Upper lobe of left lung (tissue), 6 donors: ENCODE measurements at regions not wholly inside any gene's neighbourhood (a gene's known extent, or its start where the extent isn't known, plus 50 kb on each side); places are given as distances from the start of the nearest gene placed in this dataset.

ENCODE experiments used
- ATAC-seq, 2 donors: fragments of 200-7000 bp; cut with Tn5 transposase; one replicate each; pipeline ENCODE4 v1.9.1; 2022; ENCODE audit warnings: mild to moderate bottlenecking in 2 of 2, moderate library complexity in 2 of 2; ENCODE audit not compliant: low FRiP score in 2 of 2
- DNase-seq, 2 donors: peaks; one replicate each; pipeline ENCODE4 v3.0.0-alpha.2; 2019 to 2020
- H3K27ac ChIP-seq, 4 donors: fragments of 200-600 bp; sonication (generic); one replicate each; pipeline ENCODE4 v1.5.1; 2016 to 2019
- H3K27me3 ChIP-seq, 4 donors: fragments of 200-600 bp; sonication (generic); one replicate each; pipeline ENCODE4 v1.5.1; 2017 to 2019
- H3K36me3 ChIP-seq, 4 donors: fragments of 200-600 bp; sonication (generic); one replicate each; pipeline ENCODE4 v1.5.1; 2016 to 2019
- H3K4me1 ChIP-seq, 4 donors: fragments of 200-600 bp; sonication (generic); one replicate each; pipeline ENCODE4 v1.5.1; 2018 to 2019
- H3K4me3 ChIP-seq, 4 donors: fragments of 200-600 bp; sonication (generic); one replicate each; pipeline ENCODE4 v1.5.1; 2017 to 2019; ENCODE audit warnings: mild to moderate bottlenecking in 2 of 4, moderate library complexity in 1 of 4
- H3K9me3 ChIP-seq, 4 donors: fragments of 200-600 bp; sonication (generic); one replicate each; pipeline ENCODE4 v1.5.1; 2018 to 2019
- EP300 ChIP-seq, 4 donors: sonication (generic); formaldehyde crosslinking; IDR thresholded peaks; one replicate each; pipeline ENCODE4 v1.5.1; 2017; ENCODE audit warnings: antibody characterized with exemption in 4 of 4, control low read depth in 2 of 4
- POLR2A ChIP-seq, 4 donors: fragments of 450-650 bp; IDR thresholded peaks; one replicate each; pipeline ENCODE4 v1.5.1; 2016 to 2017; ENCODE audit warnings: antibody characterized with exemption in 4 of 4, mild to moderate bottlenecking in 2 of 4
- POLR2AphosphoS5 ChIP-seq, 2 donors: sonication (generic); formaldehyde crosslinking; IDR thresholded peaks; one replicate each; pipeline ENCODE4 v1.5.1; 2017; ENCODE audit warnings: antibody characterized with exemption in 2 of 2
- WGBS, 2 donors: methylation state at CpG; one replicate each; pipeline ENCODE4 v1.1.5; 2017 to 2018; 5-methylcytosine and 5-hydroxymethylcytosine counted together
- TF ChIP-seq, protein P1 (sequence below), 6 experiments: fragments of 450-650 bp in 4 of 6; fragments of 200-600 bp in 2 of 6; sonication (generic) in 2 of 6; IDR thresholded peaks; one replicate each; pipeline ENCODE4 v1.5.1; 2016 to 2019; ENCODE audit warnings: antibody characterized with exemption in 6 of 6
- donor health status: DM: no; HTN: no; CAD: no; lungs with moderate emphysema.
- donor health status: DM: no; HTN: yes; CAD: no; lungs with severe emphysema.

DNA sequence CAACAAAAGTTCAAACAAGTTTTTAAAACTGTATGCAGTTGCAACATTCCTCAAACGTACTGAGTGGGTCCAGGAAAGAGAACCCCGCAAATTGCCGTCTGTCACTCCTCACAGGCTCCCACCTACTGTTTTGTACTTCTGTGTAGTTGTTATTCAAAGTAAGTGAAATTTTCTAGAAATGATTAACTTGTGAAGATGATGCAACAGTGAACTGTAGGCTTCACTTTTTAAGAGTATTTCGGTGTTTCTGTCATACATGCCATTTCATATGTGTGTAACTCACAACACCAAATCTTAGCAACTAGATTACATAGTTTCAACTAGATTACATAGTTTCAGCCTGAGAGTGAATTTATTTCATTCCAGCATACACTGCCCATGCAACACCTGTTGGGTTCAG is 226.0 kb upstream of the TANK start:
- 62 to 63% methylated on average over 4 of the region's 4 CpGs for WGBS, 2 donors
- ATAC-seq (no peak), DNase-seq (no peak)
- Histone ChIP-seq H3K27ac (no peak overlapping the region), H3K27me3 (no peaks in the 10 kb centered on the region), H3K4me1 (no peaks in the 10 kb centered on the region), H3K4me3 (no peak overlapping the region), H3K9me3 (no peaks in the 10 kb centered on the region), H3K36me3 (no peaks in the 10 kb centered on the region)
- TF ChIP-seq, protein P1, sequence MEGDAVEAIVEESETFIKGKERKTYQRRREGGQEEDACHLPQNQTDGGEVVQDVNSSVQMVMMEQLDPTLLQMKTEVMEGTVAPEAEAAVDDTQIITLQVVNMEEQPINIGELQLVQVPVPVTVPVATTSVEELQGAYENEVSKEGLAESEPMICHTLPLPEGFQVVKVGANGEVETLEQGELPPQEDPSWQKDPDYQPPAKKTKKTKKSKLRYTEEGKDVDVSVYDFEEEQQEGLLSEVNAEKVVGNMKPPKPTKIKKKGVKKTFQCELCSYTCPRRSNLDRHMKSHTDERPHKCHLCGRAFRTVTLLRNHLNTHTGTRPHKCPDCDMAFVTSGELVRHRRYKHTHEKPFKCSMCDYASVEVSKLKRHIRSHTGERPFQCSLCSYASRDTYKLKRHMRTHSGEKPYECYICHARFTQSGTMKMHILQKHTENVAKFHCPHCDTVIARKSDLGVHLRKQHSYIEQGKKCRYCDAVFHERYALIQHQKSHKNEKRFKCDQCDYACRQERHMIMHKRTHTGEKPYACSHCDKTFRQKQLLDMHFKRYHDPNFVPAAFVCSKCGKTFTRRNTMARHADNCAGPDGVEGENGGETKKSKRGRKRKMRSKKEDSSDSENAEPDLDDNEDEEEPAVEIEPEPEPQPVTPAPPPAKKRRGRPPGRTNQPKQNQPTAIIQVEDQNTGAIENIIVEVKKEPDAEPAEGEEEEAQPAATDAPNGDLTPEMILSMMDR (IDR thresholded peaks at IDR 0.05), result no peak
- TF ChIP-seq POLR2AphosphoS5 (IDR thresholded peaks at IDR 0.05), result no peak
- no peak for TF ChIP-seq POLR2A (IDR thresholded peaks at IDR 0.05)
- TF ChIP-seq EP300 (IDR thresholded peaks at IDR 0.05), result no peak

- Histone ChIP-seq H3K4me3 (no peak overlapping the region), H3K27ac (no peak overlapping the region), H3K9me3 (no peaks in the 10 kb centered on the region), H3K4me1 (no peaks in the 10 kb centered on the region), H3K36me3 (no peaks in the 10 kb centered on the region), H3K27me3 (no peaks in the 10 kb centered on the region)
- no peak for DNase-seq
- 74 to 87% methylated on average over 2 of the region's 2 CpGs for WGBS, 2 donors
- TF ChIP-seq, protein P1 (IDR thresholded peaks at IDR 0.05), result no peak
- TF ChIP-seq POLR2A (IDR thresholded peaks at IDR 0.05), result no peak
- no peak for TF ChIP-seq EP300 (IDR thresholded peaks at IDR 0.05)
- no peak for TF ChIP-seq POLR2AphosphoS5 (IDR thresholded peaks at IDR 0.05)
- no peak for ATAC-seq
Measured at GRCh38 chr2:160934991-160935390, 225.2 kb upstream of the TANK start.

DNA sequence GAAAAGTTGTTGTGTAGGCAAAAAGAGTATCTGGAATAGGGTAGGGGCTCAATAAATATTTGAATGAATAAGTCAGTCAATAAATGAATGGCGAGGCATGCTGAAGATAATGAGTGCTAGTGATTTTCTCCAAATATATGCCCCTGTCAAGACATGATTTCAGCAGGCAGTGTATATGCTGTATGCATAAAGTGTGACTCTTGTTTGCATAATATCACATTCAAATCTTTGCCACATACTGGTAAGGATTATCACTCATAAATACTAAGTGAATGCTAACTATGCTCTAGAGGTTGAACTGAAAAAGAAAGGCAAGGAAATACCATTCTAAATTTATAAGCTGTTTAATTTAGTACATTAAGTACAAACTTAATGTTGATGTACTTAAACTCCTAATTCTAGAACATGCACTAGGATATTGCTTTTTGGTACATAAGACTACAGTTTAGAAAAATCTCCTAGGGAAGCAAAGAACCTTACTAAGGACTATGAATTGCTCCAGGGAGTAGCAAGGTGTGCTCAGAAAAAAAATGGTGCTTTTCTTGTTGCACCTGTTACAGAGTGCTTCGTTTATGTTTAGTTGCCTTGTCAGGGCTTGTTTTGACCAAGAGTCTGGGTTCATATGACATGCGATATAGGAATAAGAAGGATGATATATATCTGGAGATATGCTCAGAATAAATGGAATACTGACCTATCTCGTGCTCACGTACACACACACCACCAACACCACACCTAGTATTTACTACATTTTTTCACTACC is 224.0 kb upstream of the TANK start:
- Histone ChIP-seq H3K36me3 (no peaks in the 10 kb centered on the region), H3K4me3 (no peak overlapping the region), H3K27ac (no peak overlapping the region), H3K4me1 (peaks cover 0 to 7% (median 5%) of the 10 kb centered on the region in 4 donors), H3K9me3 (no peaks in the 10 kb centered on the region), H3K27me3 (no peaks in the 10 kb centered on the region)
- DNase-seq (no peak), ATAC-seq (no peak)
- no peak for TF ChIP-seq POLR2A (IDR thresholded peaks at IDR 0.05)
- TF ChIP-seq, protein P1 (IDR thresholded peaks at IDR 0.05), result no peak
- TF ChIP-seq EP300 (IDR thresholded peaks at IDR 0.05), result no peak
- 91 to 95% methylated on average over 5 of the region's 5 CpGs for WGBS, 2 donors

DNA sequence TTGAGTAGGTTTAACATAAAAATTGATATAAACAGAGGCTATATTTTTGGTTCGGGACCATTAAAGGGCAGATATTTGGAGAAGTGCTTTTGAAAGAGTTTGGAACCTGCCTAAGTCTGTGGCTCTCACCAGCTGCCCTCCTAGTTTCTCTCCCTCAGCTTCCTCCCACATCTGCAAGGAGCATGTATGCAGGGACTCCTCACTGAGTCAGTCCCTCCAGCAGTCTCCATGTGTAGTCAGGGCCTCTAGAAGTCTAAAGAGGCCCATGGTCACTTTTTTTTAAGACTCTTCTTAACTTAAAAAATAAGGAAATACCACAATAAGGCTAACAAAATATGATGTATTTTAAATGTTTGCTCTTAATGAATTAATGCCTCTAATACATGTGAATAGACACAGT is 220.0 kb upstream of the TANK start:
- no peaks in the 10 kb centered on the region for H3K36me3 ChIP-seq
- peaks cover 0 to 8% (median 5%) of the 10 kb centered on the region in 4 donors for H3K4me1 ChIP-seq
- no peak for DNase-seq
- H3K27me3 ChIP-seq, result no peaks in the 10 kb centered on the region
- H3K27ac ChIP-seq, result no peak overlapping the region
- WGBS, 2 donors, result 88 to 100% methylated on average over 1 of the region's 1 CpG
- H3K4me3 ChIP-seq, result no peak overlapping the region
- TF ChIP-seq POLR2AphosphoS5 (IDR thresholded peaks at IDR 0.05), result no peak
- no peaks in the 10 kb centered on the region for H3K9me3 ChIP-seq
- no peak for ATAC-seq

- TF ChIP-seq POLR2AphosphoS5 (IDR thresholded peaks at IDR 0.05) (no peak), POLR2A (IDR thresholded peaks at IDR 0.05) (no peak), EP300 (IDR thresholded peaks at IDR 0.05) (no peak)
- TF ChIP-seq, protein P1 (IDR thresholded peaks at IDR 0.05), result no peak
- Histone ChIP-seq H3K27me3 (no peaks in the 10 kb centered on the region), H3K36me3 (no peaks in the 10 kb centered on the region), H3K4me1 (peaks cover 0 to 8% (median 5%) of the 10 kb centered on the region in 4 donors), H3K9me3 (no peaks in the 10 kb centered on the region), H3K4me3 (no peak overlapping the region), H3K27ac (no peak overlapping the region)
- DNase-seq (peak in 1 of 2 donors; percentile 66), ATAC-seq (peak in 1 of 2 donors; percentile 55)
- 58 to 65% methylated on average over 2 of the region's 2 CpGs for WGBS, 2 donors
Measured at GRCh38 chr2:160940699-160941098, 219.5 kb upstream of the TANK start.
